Keratinocyte (primary cell): ENCODE measurements at regions not wholly inside any gene's neighbourhood (a gene's known extent, or its start where the extent isn't known, plus 50 kb on each side); places are given as distances from the start of the nearest gene placed in this dataset.

Experiments
- EZH2 ChIP-seq: IDR thresholded peaks from one replicate; pipeline ENCODE4 v1.6.1; 2012; ENCODE audit warnings: inconsistent platforms, mild to moderate bottlenecking, low read length, moderate library complexity
- TF ChIP-seq, protein P1 (sequence below), 3 experiments: IDR thresholded peaks in 1 of 3; conservative IDR thresholded peaks in 1 of 3; optimal IDR thresholded peaks in 1 of 3; 2 replicates in 2 of 3; 3 replicates in 1 of 3; pipeline versions ENCODE3 to v1.5.1; 2011; ENCODE audit warnings: low read length in 3 of 3, mild to moderate bottlenecking in 3 of 3, moderate library complexity in 2 of 3, control low read depth in 1 of 3, inconsistent platforms in 1 of 3; ENCODE audit not compliant: insufficient read depth in 2 of 3; ENCODE audit errors: extremely low read depth in 1 of 3

- TF ChIP-seq, protein P1, sequence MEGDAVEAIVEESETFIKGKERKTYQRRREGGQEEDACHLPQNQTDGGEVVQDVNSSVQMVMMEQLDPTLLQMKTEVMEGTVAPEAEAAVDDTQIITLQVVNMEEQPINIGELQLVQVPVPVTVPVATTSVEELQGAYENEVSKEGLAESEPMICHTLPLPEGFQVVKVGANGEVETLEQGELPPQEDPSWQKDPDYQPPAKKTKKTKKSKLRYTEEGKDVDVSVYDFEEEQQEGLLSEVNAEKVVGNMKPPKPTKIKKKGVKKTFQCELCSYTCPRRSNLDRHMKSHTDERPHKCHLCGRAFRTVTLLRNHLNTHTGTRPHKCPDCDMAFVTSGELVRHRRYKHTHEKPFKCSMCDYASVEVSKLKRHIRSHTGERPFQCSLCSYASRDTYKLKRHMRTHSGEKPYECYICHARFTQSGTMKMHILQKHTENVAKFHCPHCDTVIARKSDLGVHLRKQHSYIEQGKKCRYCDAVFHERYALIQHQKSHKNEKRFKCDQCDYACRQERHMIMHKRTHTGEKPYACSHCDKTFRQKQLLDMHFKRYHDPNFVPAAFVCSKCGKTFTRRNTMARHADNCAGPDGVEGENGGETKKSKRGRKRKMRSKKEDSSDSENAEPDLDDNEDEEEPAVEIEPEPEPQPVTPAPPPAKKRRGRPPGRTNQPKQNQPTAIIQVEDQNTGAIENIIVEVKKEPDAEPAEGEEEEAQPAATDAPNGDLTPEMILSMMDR (optimal IDR thresholded peaks at IDR 0.05 in 1 of 3, IDR thresholded peaks at IDR 0.05 in 1 of 3, conservative IDR thresholded peaks at IDR 0.05 in 1 of 3; ENCODE audit: extremely low read depth in 1 of 3, insufficient read depth in 2 of 3, low read length in 3 of 3), result no peak
- TF ChIP-seq EZH2, result no peak
Measured at GRCh38 chr15:31842532-31843195, 187.7 kb upstream of the CHRNA7 start.
